GM23248 (cell line): ENCODE measurements at regions not wholly inside any gene's neighbourhood (a gene's known extent, or its start where the extent isn't known, plus 50 kb on each side); places are given as distances from the start of the nearest gene placed in this dataset.

Experiments
- EZH2 ChIP-seq: fragments of 200-600 bp; sonication (generic); IDR thresholded peaks from 2 replicates; pipeline ENCODE4 v1.6.1; 2018; ENCODE audit warnings: antibody characterized with exemption, mild to moderate bottlenecking; ENCODE audit not compliant: insufficient read depth, poor library complexity, severe bottlenecking
- EZH2phosphoT487 ChIP-seq: fragments of 200-600 bp; sonication (generic); IDR thresholded peaks from 2 replicates; pipeline ENCODE4 v1.6.1; 2018; ENCODE audit warnings: antibody characterized with exemption, moderate library complexity, mild to moderate bottlenecking, low read depth; ENCODE audit not compliant: insufficient read depth

- TF ChIP-seq EZH2 = no peak
- no peak for TF ChIP-seq EZH2phosphoT487
These were observed 113.7 kb upstream of the CDH11 start for GRCh38 chr16:65235339-65236177.
